Endothelial cell (in vitro differentiated cells): ENCODE measurements at regions not wholly inside any gene's neighbourhood (a gene's known extent, or its start where the extent isn't known, plus 50 kb on each side); places are given as distances from the start of the nearest gene placed in this dataset.

Experiments
- DNase-seq: peaks from one replicate; pipeline ENCODE4 v3.0.0; 2021; ENCODE audit warnings: low spot score
- H3K27ac Mint-ChIP-seq: one replicate; pipeline ENCODE4 v1.8.0; 2021; ENCODE audit warnings: mixed read lengths, inconsistent platforms; ENCODE audit not compliant: unreplicated experiment
- H3K27me3 Mint-ChIP-seq: one replicate; pipeline ENCODE4 v1.8.0; 2021; ENCODE audit warnings: mild to moderate bottlenecking, moderate library complexity, mixed read lengths, inconsistent platforms; ENCODE audit not compliant: unreplicated experiment
- H3K36me3 Mint-ChIP-seq: one replicate; pipeline ENCODE4 v1.8.0; 2021; ENCODE audit warnings: mild to moderate bottlenecking, low read depth, mixed read lengths, inconsistent platforms; ENCODE audit not compliant: unreplicated experiment
- H3K4me1 Mint-ChIP-seq: one replicate; pipeline ENCODE4 v1.8.0; 2021; ENCODE audit warnings: mild to moderate bottlenecking, mixed read lengths, inconsistent platforms; ENCODE audit not compliant: unreplicated experiment
- H3K4me3 Mint-ChIP-seq: one replicate; pipeline ENCODE4 v1.8.0; 2021; ENCODE audit warnings: mild to moderate bottlenecking, mixed read lengths, inconsistent platforms; ENCODE audit not compliant: unreplicated experiment
- H3K9me3 Mint-ChIP-seq: one replicate; pipeline ENCODE4 v1.8.0; 2021; ENCODE audit warnings: mixed read lengths, inconsistent platforms; ENCODE audit not compliant: unreplicated experiment
- CTCF ChIP-seq: fragments of 200-600 bp; sonication (generic); IDR thresholded peaks from one replicate; pipeline ENCODE4 v1.5.0; 2021; ENCODE audit warnings: antibody characterized with exemption; ENCODE audit not compliant: unreplicated experiment

- no peak overlapping the region for H3K4me3 Mint-ChIP-seq
- no peak for DNase-seq
- peaks cover 4% of the 10 kb centered on the region for H3K27me3 Mint-ChIP-seq
- no peaks in the 10 kb centered on the region for H3K9me3 Mint-ChIP-seq
- no peak for TF ChIP-seq CTCF
- no peak overlapping the region for H3K27ac Mint-ChIP-seq
- no peaks in the 10 kb centered on the region for H3K4me1 Mint-ChIP-seq
- no peaks in the 10 kb centered on the region for H3K36me3 Mint-ChIP-seq
Observed at GRCh38 chr22:49142296-49142695, 685.4 kb downstream of the BRD1 start.

- Mint-ChIP-seq H3K36me3 (no peaks in the 10 kb centered on the region), H3K27ac (no peak overlapping the region), H3K9me3 (no peaks in the 10 kb centered on the region), H3K4me1 (no peaks in the 10 kb centered on the region), H3K4me3 (no peak overlapping the region), H3K27me3 (peaks cover 4% of the 10 kb centered on the region)
- no peak for TF ChIP-seq CTCF
- no peak for DNase-seq
Observed at GRCh38 chr22:49141761-49142160, 685.9 kb downstream of the BRD1 start.

GRCh38 chr22:49140911-49141665, 686.6 kb downstream of the BRD1 start:
- no peak overlapping the region for H3K4me3 Mint-ChIP-seq
- peaks cover 6% of the 10 kb centered on the region for H3K27me3 Mint-ChIP-seq
- H3K9me3 Mint-ChIP-seq: no peaks in the 10 kb centered on the region
- no peaks in the 10 kb centered on the region for H3K36me3 Mint-ChIP-seq
- TF ChIP-seq CTCF: no peak
- no peaks in the 10 kb centered on the region for H3K4me1 Mint-ChIP-seq
- H3K27ac Mint-ChIP-seq: no peak overlapping the region
- DNase-seq: no peak

GRCh38 chr22:49139492-49140151, 688.1 kb downstream of the BRD1 start:
- Mint-ChIP-seq H3K4me3 (no peak overlapping the region), H3K9me3 (no peaks in the 10 kb centered on the region), H3K36me3 (no peaks in the 10 kb centered on the region), H3K27ac (no peak overlapping the region), H3K27me3 (peaks cover 6% of the 10 kb centered on the region), H3K4me1 (no peaks in the 10 kb centered on the region)
- TF ChIP-seq CTCF: no peak
- no peak for DNase-seq

- no peak for TF ChIP-seq CTCF
- H3K4me1 Mint-ChIP-seq: no peaks in the 10 kb centered on the region
- H3K4me3 Mint-ChIP-seq: no peak overlapping the region
- no peaks in the 10 kb centered on the region for H3K9me3 Mint-ChIP-seq
- H3K27me3 Mint-ChIP-seq: peaks cover 5% of the 10 kb centered on the region
- no peak overlapping the region for H3K27ac Mint-ChIP-seq
- DNase-seq: no peak
- H3K36me3 Mint-ChIP-seq: no peaks in the 10 kb centered on the region
Observed at GRCh38 chr22:49138250-49138790, 689.4 kb downstream of the BRD1 start.
